ENCODE measurements at regions not wholly inside any gene's neighbourhood (a gene's known extent, or its start where the extent isn't known, plus 50 kb on each side); places are given as distances from the start of the nearest gene placed in this dataset.

GRCh38 chr12:24113701-24114100, 164.2 kb upstream of the SOX5 start:
- Histone ChIP-seq H3K4me3 (ENCODE audit: low read depth in 2 of 2, low read length in 2 of 2) (no peak overlapping the region), H3K27me3 (ENCODE audit: control insufficient read depth, insufficient read depth, low read length) (no peaks in the 10 kb centered on the region), H3K9me3 (ENCODE audit: control insufficient read depth, insufficient read depth, low read depth, low read length) (no peaks in the 10 kb centered on the region), H3K4me1 (ENCODE audit: control insufficient read depth, insufficient read depth, low read length) (no peaks in the 10 kb centered on the region), H3K27ac (ENCODE audit: low read length) (no peak overlapping the region), H3K36me3 (ENCODE audit: control insufficient read depth, insufficient read depth, low read length) (no peaks in the 10 kb centered on the region)
- POLR2A ChIA-PET: no interaction called here
- no peak for ATAC-seq
- intact Hi-C loops (cut with micrococcal nuclease; ENCODE audit: unreplicated experiment): no loop called here
- no peak for DNase-seq (ENCODE audit: low read depth, low spot score)
- TF ChIP-seq TCF7L2 (IDR thresholded peaks at IDR 0.05; ENCODE audit: low read depth, low read length) (no peak), REST (IDR thresholded peaks at IDR 0.05; ENCODE audit: insufficient read depth in 1 of 2, low read depth in 2 of 2, low read length in 1 of 2) (no peak), CTCF (IDR thresholded peaks at IDR 0.05) (no peak), POLR2AphosphoS5 (IDR thresholded peaks at IDR 0.05; ENCODE audit: low read depth, low read length) (no peak), SIN3A (IDR thresholded peaks at IDR 0.05; ENCODE audit: borderline replicate concordance, insufficient read depth, low read depth, low read length) (no peak)
- BruUV-seq (replicated peaks): no TSS peak
- in situ Hi-C loops (cut with HindIII; ENCODE audit: low pct_unique_long_range_greater_than_20kb, low sequenced_read_pairs): no loop called here
- CTCF ChIA-PET: interaction anchor here (0.6 kb wide), 1 partner anchor 293 kb away, joined by 3 read pairs; no protein-coding TSS in a partner anchor

- CTCF ChIA-PET: no interaction called here
- H3K27ac ChIP-seq (ENCODE audit: low read length): no peak overlapping the region
- no peak for ATAC-seq
These were observed 162.1 kb upstream of the SOX5 start for GRCh38 chr12:24111616-24112015.

More at GRCh38 chr12:24111616-24112015, 162.1 kb upstream of the SOX5 start:
- no peaks in the 10 kb centered on the region for H3K36me3 ChIP-seq (ENCODE audit: control insufficient read depth, insufficient read depth, low read length)
- TF ChIP-seq TCF7L2 (IDR thresholded peaks at IDR 0.05; ENCODE audit: low read depth, low read length): no peak
- no peak for TF ChIP-seq POLR2AphosphoS5 (IDR thresholded peaks at IDR 0.05; ENCODE audit: low read depth, low read length)
- no peak for TF ChIP-seq CTCF (IDR thresholded peaks at IDR 0.05)
- no peak for TF ChIP-seq SIN3A (IDR thresholded peaks at IDR 0.05; ENCODE audit: borderline replicate concordance, insufficient read depth, low read depth, low read length)
- TF ChIP-seq REST (IDR thresholded peaks at IDR 0.05; ENCODE audit: insufficient read depth in 1 of 2, low read depth in 2 of 2, low read length in 1 of 2): no peak
- POLR2A ChIA-PET: no interaction called here
- H3K9me3 ChIP-seq (ENCODE audit: control insufficient read depth, insufficient read depth, low read depth, low read length): no peaks in the 10 kb centered on the region
- BruUV-seq (replicated peaks): no TSS peak
- no peak overlapping the region for H3K4me3 ChIP-seq (ENCODE audit: low read depth in 2 of 2, low read length in 2 of 2)
- intact Hi-C loops (cut with micrococcal nuclease; ENCODE audit: unreplicated experiment): no loop called here
- in situ Hi-C loops (cut with HindIII; ENCODE audit: low pct_unique_long_range_greater_than_20kb, low sequenced_read_pairs): no loop called here
- no peak for DNase-seq (ENCODE audit: low read depth, low spot score)
- no peaks in the 10 kb centered on the region for H3K4me1 ChIP-seq (ENCODE audit: control insufficient read depth, insufficient read depth, low read length)
- H3K27me3 ChIP-seq (ENCODE audit: control insufficient read depth, insufficient read depth, low read length): no peaks in the 10 kb centered on the region

Data from Panc1 (cell line).